K562 (cell line): ENCODE measurements at regions not wholly inside any gene's neighbourhood (a gene's known extent, or its start where the extent isn't known, plus 50 kb on each side); places are given as distances from the start of the nearest gene placed in this dataset.

Experiments
- EP300 ChIP-seq: IDR thresholded peaks from 2 replicates; pipeline ENCODE4 v1.6.1; 2012; ENCODE audit warnings: low read length, improper control_type of control experiment
- MXI1 ChIP-seq: IDR thresholded peaks from 2 replicates; pipeline ENCODE4 v1.6.1; 2011; ENCODE audit warnings: low read depth, mild to moderate bottlenecking, improper control_type of control experiment, low read length
- ZNF124 ChIP-seq: sonication (generic); formaldehyde crosslinking; IDR thresholded peaks from 2 replicates; pipeline ENCODE4 v1.8.1; 2022; ENCODE audit warnings: missing genetic modification reagents
- TF ChIP-seq, protein P1 (sequence below), 3 experiments: IDR thresholded peaks in 2 of 3; conservative IDR thresholded peaks in 1 of 3; 2 replicates each; pipeline ENCODE4 v1.5.1; 2011 to 2012; ENCODE audit warnings: low read length in 3 of 3, mild to moderate bottlenecking in 3 of 3, control low read depth in 2 of 3, improper control_type of control experiment in 1 of 3, inconsistent platforms in 1 of 3, low read depth in 1 of 3, mixed read lengths in 1 of 3, moderate library complexity in 1 of 3; ENCODE audit not compliant: insufficient read depth in 2 of 3

DNA sequence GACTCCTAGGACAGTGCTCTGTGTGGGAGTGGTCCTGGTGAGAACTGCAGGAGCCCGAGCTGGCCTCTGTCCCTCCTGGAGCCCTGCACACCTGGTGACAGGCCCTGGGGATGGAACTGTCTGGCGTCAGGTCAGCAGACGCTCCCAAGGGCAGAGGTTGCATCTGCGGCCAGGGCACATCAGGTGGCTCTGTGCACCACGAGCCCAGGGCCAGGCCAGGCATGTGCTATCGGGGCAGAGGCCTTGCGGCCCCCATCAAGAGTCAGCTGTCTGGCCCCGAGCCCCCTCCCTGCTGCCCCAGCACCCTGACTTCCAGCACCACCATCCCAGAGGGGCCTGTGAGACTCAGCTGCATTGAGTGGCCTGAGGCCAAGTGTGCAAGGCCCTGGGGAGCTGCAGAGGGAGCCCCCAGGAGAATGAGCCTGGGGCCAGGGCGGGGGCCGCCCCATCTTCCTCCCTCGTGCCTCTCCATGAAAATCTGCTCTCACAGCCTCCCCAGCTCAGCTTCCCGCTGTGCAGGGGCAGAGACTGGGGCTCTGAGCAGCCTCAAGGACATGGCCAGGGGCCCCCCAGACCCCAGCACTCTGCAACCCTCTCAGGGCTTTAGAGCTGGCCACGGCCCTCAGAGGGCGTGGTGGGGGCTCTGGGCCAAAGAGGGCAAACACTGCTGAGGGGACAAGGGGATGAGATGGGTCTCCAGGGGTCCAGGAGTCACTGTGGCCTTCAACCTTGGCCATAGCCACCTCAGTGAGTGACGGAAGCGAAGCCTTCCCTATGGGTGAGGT, 56.4 kb downstream of the RTL6 start:
- TF ChIP-seq, protein P1, sequence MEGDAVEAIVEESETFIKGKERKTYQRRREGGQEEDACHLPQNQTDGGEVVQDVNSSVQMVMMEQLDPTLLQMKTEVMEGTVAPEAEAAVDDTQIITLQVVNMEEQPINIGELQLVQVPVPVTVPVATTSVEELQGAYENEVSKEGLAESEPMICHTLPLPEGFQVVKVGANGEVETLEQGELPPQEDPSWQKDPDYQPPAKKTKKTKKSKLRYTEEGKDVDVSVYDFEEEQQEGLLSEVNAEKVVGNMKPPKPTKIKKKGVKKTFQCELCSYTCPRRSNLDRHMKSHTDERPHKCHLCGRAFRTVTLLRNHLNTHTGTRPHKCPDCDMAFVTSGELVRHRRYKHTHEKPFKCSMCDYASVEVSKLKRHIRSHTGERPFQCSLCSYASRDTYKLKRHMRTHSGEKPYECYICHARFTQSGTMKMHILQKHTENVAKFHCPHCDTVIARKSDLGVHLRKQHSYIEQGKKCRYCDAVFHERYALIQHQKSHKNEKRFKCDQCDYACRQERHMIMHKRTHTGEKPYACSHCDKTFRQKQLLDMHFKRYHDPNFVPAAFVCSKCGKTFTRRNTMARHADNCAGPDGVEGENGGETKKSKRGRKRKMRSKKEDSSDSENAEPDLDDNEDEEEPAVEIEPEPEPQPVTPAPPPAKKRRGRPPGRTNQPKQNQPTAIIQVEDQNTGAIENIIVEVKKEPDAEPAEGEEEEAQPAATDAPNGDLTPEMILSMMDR (IDR thresholded peaks at IDR 0.05 in 2 of 3, conservative IDR thresholded peaks at IDR 0.05 in 1 of 3; ENCODE audit: insufficient read depth in 2 of 3, low read depth in 1 of 3, low read length in 3 of 3) = no peak
- TF ChIP-seq EP300 (no peak), ZNF124 (CRISPR knock-in tag) (no peak), MXI1 (no peak)
